ENCODE measurements at regions not wholly inside any gene's neighbourhood (a gene's known extent, or its start where the extent isn't known, plus 50 kb on each side); places are given as distances from the start of the nearest gene placed in this dataset.

DNA sequence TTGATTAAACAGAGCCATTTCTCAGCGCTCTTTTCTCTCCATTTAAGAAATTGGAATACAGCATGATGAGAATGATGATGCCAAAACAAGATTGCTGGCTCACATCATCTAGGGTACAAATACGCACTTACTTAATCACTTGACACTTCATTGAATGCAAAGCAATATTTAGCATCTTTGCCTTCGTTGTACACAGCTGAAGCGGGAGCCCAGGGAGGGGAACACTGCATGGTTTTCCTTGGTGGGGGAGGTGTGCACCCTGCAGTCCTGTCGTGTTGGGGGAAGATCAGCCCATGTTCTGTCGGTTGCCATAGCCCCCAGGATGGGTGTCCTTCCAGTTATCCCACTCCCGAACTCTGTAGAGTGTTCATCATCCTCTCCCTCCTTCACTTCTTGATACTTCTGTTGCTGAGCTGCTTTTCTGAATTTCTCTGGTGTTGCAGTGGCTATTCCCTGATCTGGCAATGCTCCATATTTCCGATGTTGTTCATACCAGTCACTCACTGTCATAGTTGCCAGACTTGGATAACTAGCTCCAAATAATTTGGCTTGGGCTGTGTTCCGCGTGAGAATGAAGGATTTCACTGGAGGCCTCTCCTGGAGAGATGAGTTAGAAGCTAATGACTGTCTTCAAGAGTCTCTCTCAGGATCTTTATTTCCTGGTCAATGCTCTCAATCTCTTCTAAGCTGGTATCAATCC, 50.1 kb upstream of the DYNC1LI1 start (continued):
- TF ChIP-seq CTCF (conservative IDR thresholded peaks at IDR 0.05; ENCODE audit: low read depth in 2 of 2) (no peak), STAT1 (IDR thresholded peaks at IDR 0.05; ENCODE audit: unreplicated experiment) (no peak), EZH2 (IDR thresholded peaks at IDR 0.05; ENCODE audit: low read depth, unreplicated experiment) (no peak), ZNF114 (CRISPR knock-in tag; IDR thresholded peaks at IDR 0.05) (no peak), REST (IDR thresholded peaks at IDR 0.05; ENCODE audit: unreplicated experiment) (no peak), JUNB (IDR thresholded peaks at IDR 0.05; ENCODE audit: unreplicated experiment) (no peak)
